ENCODE measurements at regions not wholly inside any gene's neighbourhood (a gene's known extent, or its start where the extent isn't known, plus 50 kb on each side); places are given as distances from the start of the nearest gene placed in this dataset.

GRCh38 chr9:81244631-81245030 lies 444.7 kb downstream of the TLE1 start:
- Mint-ChIP-seq H3K36me3 (ENCODE audit: insufficient read depth in 1 of 3, low read depth in 3 of 3) (no peaks in the 10 kb centered on the region; a peak in 1 of 7 replicates), H3K4me1 (peaks cover 3 to 7% of the 10 kb centered on the region in 2 experiments; a peak in 2 of 4 replicates), H3K9me3 (peaks cover 0 to 4% of the 10 kb centered on the region in 2 experiments; a peak in 2 of 5 replicates), H3K27me3 (ENCODE audit: low read depth) (no peaks in the 10 kb centered on the region), H3K27ac (no peak overlapping the region), H3K4me3 (no peak overlapping the region)
- Histone ChIP-seq H4K5ac (ENCODE audit: insufficient read length, low read depth, low read length) (no peak overlapping the region), H2BK20ac (ENCODE audit: low read depth, low read length, poor library complexity, severe bottlenecking) (no peak overlapping the region), H3K4me2 (ENCODE audit: insufficient read depth, insufficient read length, low read length) (no peak overlapping the region), H3K27me3 (ENCODE audit: insufficient read depth, low read length) (no peaks in the 10 kb centered on the region), H2BK120ac (ENCODE audit: low read depth, low read length, poor library complexity, severe bottlenecking) (no peak overlapping the region), H3K79me2 (ENCODE audit: insufficient read depth, low read length) (no peaks in the 10 kb centered on the region), H3K27ac (ENCODE audit: insufficient read length, low read depth, low read length) (no peak overlapping the region), H3K56ac (ENCODE audit: insufficient read length, low read depth, low read length) (no peak overlapping the region), H3K9me3 (ENCODE audit: control insufficient read depth, low read depth, low read length) (no peaks in the 10 kb centered on the region), H4K20me1 (ENCODE audit: control insufficient read depth, insufficient read depth, insufficient read length) (no peaks in the 10 kb centered on the region), H4K8ac (replicated peaks; ENCODE audit: insufficient read length, low read depth, low read length) (no peak overlapping the region), H3T11ph (ENCODE audit: low read length) (no peak overlapping the region), H3K9ac (ENCODE audit: extremely low read depth, insufficient read length, low read length) (no peak overlapping the region), H3K4me1 (ENCODE audit: insufficient read depth, low read length) (no peaks in the 10 kb centered on the region; the same call in 1 of the 2 replicates), H3K23me2 (ENCODE audit: insufficient read length, low read depth, low read length, poor library complexity, severe bottlenecking) (no peaks in the 10 kb centered on the region), H3K14ac (ENCODE audit: insufficient read depth, low read length) (no peak overlapping the region), H3K79me1 (ENCODE audit: insufficient read depth, low read depth, low read length, poor library complexity, severe bottlenecking) (no peaks in the 10 kb centered on the region), H2BK5ac (ENCODE audit: insufficient read length, low read length) (no peak overlapping the region), H2AFZ (ENCODE audit: low read length) (no peak overlapping the region), H4K91ac (ENCODE audit: insufficient read length, low read depth, low read length) (no peak overlapping the region), H2AK5ac (ENCODE audit: insufficient read length, low read length) (no peak overlapping the region), H3K18ac (ENCODE audit: insufficient read length, low read depth, low read length) (no peak overlapping the region), H2BK15ac (ENCODE audit: low read depth, low read length) (no peak overlapping the region), H2BK12ac (ENCODE audit: insufficient read length, low read depth, low read length) (no peak overlapping the region), H3K4ac (ENCODE audit: low read depth, low read length) (no peak overlapping the region), H3K23ac (ENCODE audit: insufficient read length, low read depth, low read length) (no peak overlapping the region)
- WGBS (ENCODE audit: extremely low coverage, insufficient read length, low lambda C conversion rate): no CpG with 5 or more reads among the region's 1 CpG
- TF ChIP-seq, protein P1, sequence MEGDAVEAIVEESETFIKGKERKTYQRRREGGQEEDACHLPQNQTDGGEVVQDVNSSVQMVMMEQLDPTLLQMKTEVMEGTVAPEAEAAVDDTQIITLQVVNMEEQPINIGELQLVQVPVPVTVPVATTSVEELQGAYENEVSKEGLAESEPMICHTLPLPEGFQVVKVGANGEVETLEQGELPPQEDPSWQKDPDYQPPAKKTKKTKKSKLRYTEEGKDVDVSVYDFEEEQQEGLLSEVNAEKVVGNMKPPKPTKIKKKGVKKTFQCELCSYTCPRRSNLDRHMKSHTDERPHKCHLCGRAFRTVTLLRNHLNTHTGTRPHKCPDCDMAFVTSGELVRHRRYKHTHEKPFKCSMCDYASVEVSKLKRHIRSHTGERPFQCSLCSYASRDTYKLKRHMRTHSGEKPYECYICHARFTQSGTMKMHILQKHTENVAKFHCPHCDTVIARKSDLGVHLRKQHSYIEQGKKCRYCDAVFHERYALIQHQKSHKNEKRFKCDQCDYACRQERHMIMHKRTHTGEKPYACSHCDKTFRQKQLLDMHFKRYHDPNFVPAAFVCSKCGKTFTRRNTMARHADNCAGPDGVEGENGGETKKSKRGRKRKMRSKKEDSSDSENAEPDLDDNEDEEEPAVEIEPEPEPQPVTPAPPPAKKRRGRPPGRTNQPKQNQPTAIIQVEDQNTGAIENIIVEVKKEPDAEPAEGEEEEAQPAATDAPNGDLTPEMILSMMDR (conservative IDR thresholded peaks at IDR 0.05): no peak
- DNase-seq: no peak

Data from H9 (cell line).